HPDE6-E6E7 (cell line): ENCODE measurements at regions not wholly inside any gene's neighbourhood (a gene's known extent, or its start where the extent isn't known, plus 50 kb on each side); places are given as distances from the start of the nearest gene placed in this dataset.

ENCODE experiments used
- DNase-seq: peaks from one replicate; pipeline ENCODE4 v3.0.0; 2011; ENCODE audit warnings: missing footprints; ENCODE audit errors: extremely low spot score

DNA sequence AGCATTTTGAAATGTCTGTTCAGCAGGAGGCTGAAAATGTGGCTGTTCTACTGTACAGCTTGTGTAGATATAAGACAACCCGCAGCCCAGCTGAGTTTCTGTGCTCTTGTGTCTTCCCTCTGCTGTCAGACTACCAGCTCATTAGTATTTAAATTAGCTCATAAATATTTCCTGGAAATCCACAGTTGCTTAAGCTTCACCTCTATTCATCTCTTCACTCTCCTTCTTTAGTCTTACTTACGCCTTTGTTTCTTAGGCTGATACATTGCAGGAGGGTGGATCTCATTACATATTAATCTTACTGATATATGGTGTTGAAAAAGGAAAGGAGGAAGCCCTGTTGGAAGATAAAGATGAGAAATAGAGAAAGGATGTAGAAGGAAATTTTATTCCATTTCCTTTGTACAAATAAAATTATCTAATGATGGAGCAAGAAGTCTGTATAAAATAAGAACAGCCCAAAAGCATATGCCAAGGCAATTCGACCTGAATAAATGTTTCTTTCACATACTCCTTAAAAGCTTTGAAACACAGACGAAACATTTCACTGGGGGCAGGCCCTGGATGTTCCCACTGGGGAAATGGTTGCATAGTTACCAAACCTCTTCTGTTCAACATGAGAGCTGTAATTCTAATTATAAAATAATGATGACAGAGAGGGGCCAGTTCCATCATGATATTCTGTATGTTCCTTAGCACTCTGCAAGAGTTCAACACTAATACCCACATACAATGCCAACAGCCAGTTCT, 111.8 kb upstream of the APC start:
- DNase-seq: no peak

GRCh38 chr5:112626715-112627114, 111.0 kb upstream of the APC start:
- no peak for DNase-seq

- no peak for DNase-seq
Measured at GRCh38 chr5:112628214-112628980, 109.3 kb upstream of the APC start.

GRCh38 chr5:112630246-112631009, 107.3 kb upstream of the APC start:
- no peak for DNase-seq

DNA sequence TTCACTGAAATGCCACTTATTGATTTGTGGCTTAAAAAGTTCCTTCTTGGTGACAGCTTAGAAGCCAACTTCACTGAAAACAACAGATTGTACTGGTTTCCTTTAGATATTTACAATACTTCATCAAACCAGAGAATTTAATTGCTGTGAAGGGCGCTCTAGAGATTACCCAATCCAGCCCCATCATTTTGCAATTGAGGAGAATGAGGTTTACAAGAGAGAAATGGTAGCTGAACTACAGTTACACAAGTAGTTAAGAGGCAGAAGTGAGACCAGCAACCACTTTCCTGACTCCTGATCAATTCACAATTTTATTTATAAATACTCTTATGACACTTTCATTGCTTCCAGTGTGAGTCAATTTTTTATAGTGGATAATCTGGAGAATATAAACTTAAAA, 103.5 kb upstream of the APC start:
- no peak for DNase-seq

DNA sequence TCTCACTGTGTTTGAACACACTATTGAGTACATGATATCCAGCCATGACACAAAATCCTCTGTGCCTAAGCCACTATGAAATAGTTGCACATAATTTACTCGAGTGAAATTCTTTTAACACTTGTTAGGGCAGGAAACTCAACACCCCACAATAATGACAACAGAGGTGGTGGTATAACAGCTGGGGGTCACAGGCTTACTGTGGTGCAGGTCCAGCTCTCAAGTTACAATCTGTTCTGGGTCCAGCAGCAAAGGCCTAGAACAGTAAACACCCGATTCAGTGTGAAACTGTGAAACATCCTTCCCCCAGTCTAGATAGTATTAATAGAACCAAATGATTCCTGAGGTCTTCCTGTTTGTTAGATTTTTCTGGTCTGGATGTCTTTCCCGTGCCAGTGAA, 102.9 kb upstream of the APC start:
- no peak for DNase-seq

DNA sequence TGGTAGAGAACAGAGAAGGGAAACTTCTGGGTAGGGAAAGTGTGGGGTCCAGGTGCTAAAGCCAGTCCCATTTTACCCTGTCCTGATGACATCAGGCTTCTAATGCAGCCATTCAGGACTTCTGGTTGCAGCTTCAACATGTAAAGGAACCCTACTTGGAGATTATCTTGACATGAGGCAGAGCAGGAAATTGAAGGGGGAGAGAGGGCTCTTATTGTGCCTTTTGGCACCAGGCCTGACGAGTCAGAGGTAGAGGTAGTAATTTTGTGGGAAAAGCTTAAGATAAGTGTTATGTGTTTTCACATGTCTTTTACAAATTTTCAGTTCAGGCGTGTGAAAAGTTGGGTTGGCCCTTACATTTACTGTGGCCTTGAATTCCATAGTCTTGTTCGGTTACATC, 102.4 kb upstream of the APC start:
- no peak for DNase-seq

- no peak for DNase-seq
Measured at GRCh38 chr5:112635771-112636731, 101.6 kb upstream of the APC start.

DNA sequence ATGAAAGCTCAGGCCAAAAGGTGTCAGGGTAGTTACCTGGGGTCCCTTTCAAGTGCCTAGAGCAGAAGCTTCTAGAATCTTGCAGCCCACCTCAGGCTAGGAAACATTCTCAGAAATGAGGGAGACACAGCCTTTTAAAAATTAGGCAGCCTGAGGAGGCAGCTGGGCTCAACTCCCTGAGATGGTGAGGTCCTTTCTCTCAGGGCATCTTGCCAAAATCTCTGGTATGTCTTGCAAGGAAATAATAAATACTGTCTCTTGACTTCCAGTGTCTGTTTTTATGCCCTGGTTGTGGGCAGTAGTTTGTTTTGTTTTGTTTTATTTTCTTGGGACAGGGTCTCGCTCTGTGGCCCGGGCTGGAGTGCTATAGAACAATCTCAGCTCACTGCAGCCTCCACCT, 100.9 kb upstream of the APC start:
- no peak for DNase-seq

DNA sequence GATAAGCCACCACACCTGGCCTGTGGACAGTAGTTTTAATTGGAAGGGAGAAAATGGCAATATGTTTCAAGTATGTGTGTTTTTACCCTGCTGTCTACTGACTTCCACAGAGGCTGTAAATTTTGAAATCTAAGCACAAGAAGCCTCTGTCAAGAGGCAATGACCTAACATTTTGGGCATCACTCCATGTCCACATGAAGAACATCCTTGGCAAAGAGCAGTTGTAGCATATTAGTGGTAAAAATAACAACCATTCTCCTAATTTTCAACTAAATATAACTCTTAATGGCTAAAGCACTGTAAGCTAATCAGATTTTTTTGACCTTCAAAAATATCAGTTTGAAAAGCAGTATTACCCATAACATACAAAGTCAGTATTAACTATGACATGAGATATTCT, 100.3 kb upstream of the APC start:
- DNase-seq: no peak

GRCh38 chr5:112640546-112640945, 97.1 kb upstream of the APC start:
- DNase-seq: no peak

DNA sequence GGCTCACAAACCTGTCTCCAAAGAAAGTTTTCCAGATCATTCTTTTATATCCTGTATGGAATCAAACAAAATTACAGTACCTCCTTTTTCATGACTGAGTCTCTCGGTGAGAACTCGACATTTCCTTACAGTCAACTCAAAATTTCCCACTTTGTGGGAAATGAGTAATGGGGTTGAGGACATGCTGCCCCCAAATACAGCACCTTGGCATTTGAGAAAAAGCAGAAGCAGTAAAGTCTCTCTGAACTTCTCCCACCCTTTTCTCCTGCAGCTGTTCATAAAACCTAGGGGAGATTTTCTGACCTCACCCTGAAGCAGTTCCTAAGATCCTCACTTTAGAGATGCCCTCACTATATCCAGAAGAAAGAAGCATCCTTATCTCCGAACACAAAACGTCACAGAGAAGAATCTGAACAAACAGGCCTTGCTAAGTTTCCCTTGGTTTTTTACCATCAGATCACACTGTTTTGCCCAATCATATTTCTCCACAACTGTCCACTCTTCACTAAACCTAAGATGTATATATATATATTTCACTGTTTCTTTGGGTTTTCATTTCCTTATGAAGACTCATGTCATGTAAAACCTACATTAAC, 96.1 kb upstream of the APC start:
- DNase-seq: no peak

GRCh38 chr5:112642885-112643284, 94.8 kb upstream of the APC start:
- DNase-seq: no peak

GRCh38 chr5:112643339-112643971, 94.2 kb upstream of the APC start:
- no peak for DNase-seq

DNA sequence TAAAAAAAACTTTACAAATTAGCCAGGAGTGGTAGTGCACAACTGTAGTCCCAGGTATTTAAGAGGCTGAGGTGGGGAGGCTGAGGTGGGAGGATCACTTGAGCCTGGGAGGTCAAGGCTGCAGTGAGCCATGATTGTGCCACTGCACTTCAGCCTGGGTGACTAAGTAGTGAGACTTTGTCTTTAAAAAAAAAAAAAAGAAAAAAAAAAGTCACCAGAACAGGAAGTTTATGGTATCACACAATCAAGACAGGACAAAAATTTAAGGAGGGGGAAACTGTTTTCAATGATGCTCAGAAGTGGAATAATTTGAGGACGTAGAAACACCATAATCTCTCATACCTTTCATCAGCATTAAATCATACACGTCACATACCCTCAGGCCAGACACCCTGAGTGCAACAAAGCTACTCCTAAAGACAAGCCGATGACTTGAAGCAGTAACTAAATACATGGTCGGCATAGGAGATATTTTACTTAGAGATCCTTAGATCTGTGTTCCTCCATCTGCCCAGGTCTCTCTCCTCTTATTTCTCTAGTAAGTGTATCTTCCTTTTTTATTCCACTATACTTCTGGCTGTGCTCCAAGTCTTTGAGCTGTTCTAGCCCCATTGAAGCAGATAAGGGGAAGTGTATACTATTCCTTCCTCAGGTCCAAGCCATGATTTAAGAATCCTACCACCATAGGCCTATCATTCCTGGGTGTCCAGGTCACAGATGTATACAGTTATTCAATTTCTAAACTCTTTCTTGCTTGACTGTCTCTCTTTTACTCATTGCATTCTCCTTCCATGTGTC, 91.3 kb upstream of the APC start:
- DNase-seq: no peak

DNA sequence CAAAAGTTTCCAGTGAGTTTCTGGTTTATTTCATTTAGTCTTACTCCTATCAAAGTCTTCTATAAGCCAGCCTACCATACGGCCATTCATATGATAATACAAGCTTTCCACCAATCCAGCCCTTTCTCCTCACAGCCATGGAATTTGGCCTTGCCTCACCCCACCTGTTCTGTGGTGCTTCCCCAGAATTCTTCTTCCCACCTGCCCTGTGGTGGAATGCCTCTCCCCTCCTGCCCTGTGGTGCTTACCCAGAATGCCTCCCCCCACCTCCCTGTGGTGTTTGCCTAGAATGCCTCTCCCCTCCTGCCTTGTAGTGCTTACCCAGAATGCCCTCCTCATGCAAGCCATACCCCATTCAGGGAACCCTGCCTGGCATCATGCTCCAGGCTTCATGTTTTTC, 90.3 kb upstream of the APC start:
- no peak for DNase-seq

GRCh38 chr5:112648264-112648663, 89.4 kb upstream of the APC start:
- no peak for DNase-seq

GRCh38 chr5:112649882-112650281, 87.8 kb upstream of the APC start:
- DNase-seq: peak; percentile 58

DNA sequence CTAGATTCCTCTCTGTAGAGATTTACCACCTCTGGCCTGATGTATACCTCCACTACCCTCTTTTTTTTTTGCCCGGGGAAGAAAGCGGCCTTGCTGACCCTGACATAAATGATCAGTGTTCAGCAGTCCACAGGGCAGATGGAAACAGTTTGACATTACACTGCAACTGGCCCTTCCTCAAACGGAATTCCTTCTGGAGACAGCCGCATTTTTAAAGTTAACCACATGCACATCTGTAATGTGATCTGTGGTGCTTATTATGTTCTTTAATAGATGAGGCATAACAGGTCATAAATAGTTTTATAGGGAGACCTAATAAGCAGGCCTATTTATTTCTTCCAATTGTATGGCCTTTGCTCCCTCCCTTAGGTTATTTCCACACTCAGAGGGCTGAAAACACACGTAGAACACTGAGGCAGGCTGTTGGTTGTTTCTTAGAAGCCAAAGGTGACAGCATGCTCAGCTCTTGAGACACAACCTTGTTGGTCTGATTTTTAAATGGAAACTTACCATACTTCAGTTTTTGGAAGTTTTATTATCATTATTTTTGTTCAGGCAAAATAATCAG, 84.0 kb upstream of the APC start:
- DNase-seq: no peak
